A673 (cell line): ENCODE measurements at regions not wholly inside any gene's neighbourhood (a gene's known extent, or its start where the extent isn't known, plus 50 kb on each side); places are given as distances from the start of the nearest gene placed in this dataset.

Experiments
- BruUV-seq: library from RNA; stranded (reverse); fragments of 400-500 nt; replicated peaks from 2 replicates; lab custom pipeline; 2021; lab: Mats Ljungman, UMichigan
- CTCF ChIA-PET: fragments of 300-600 bp; sonication (Branson Sonifier 250); formaldehyde crosslinking; loops from one replicate; lab custom pipeline; 2022; ENCODE audit warnings: antibody characterized with exemption; lab: Charles Lee
- POLR2A ChIA-PET: fragments of 300-600 bp; sonication (Branson Sonifier 250); formaldehyde crosslinking; loops from one replicate; lab custom pipeline; 2022; ENCODE audit warnings: antibody characterized with exemption; ENCODE audit not compliant: low non-redundant PET; lab: Charles Lee
- DNase-seq: peaks from one replicate; pipeline ENCODE4 v3.0.0-alpha.2; 2015; ENCODE audit warnings: low spot score
- H3K27ac ChIP-seq: fragments of 200-600 bp; sonication (generic); 2 replicates; pipeline ENCODE4 v1.5.1; 2016; ENCODE audit warnings: mixed run types, low read depth, mild to moderate bottlenecking, mixed read lengths, antibody characterized with exemption, low read length; ENCODE audit not compliant: poor library complexity, severe bottlenecking
- H3K27me3 ChIP-seq: fragments of 200-600 bp; sonication (generic); replicated peaks from 2 replicates; pipeline ENCODE4 v1.6.1; 2017; ENCODE audit warnings: mixed run types, low read depth, mild to moderate bottlenecking, mixed read lengths, antibody characterized with exemption, low read length; ENCODE audit not compliant: insufficient read depth, poor library complexity
- H3K36me3 ChIP-seq: fragments of 200-600 bp; sonication (generic); 2 replicates; pipeline ENCODE4 v1.6.1; 2016; ENCODE audit warnings: mixed run types, mild to moderate bottlenecking, mixed read lengths, antibody characterized with exemption, low read length; ENCODE audit not compliant: insufficient read depth, poor library complexity, severe bottlenecking
- H3K4me1 ChIP-seq: fragments of 200-600 bp; sonication (generic); 2 replicates; pipeline ENCODE4 v1.6.1; 2017; ENCODE audit warnings: mixed run types, mild to moderate bottlenecking, mixed read lengths, antibody characterized with exemption, low read length; ENCODE audit not compliant: insufficient read depth, poor library complexity, severe bottlenecking
- H3K4me3 ChIP-seq: fragments of 200-600 bp; sonication (generic); 2 replicates; pipeline ENCODE4 v1.5.1; 2016; ENCODE audit warnings: low read depth, mixed run types, mild to moderate bottlenecking, mixed read lengths, low read length; ENCODE audit not compliant: poor library complexity, severe bottlenecking
- H3K9me3 ChIP-seq: fragments of 200-600 bp; sonication (generic); 2 replicates; pipeline ENCODE4 v1.6.1; 2016; ENCODE audit warnings: mixed run types, low read depth, mild to moderate bottlenecking, mixed read lengths, antibody characterized with exemption, low read length; ENCODE audit not compliant: poor library complexity, severe bottlenecking
- CTCF ChIP-seq: fragments of 300-800, 200-600 bp; sonication (generic); conservative IDR thresholded peaks from 2 replicates; pipeline ENCODE4 v1.5.1; 2017; ENCODE audit warnings: low read depth, mild to moderate bottlenecking, antibody characterized with exemption, low read length, moderate library complexity, mixed read lengths
- EZH2 ChIP-seq: fragments of 200-600 bp; sonication (generic); IDR thresholded peaks from 2 replicates; pipeline ENCODE4 v1.6.1; 2017; ENCODE audit warnings: borderline replicate concordance, low read depth, mild to moderate bottlenecking, mixed read lengths, antibody characterized with exemption, low read length; ENCODE audit not compliant: poor library complexity, severe bottlenecking
- intact Hi-C: fragments of 100-400 bp; cut with micrococcal nuclease; formaldehyde crosslinking; loops from one replicate; pipeline ENCODE4 v1.10.0; 2022; ENCODE audit not compliant: unreplicated experiment

GRCh38 chrX:102845020-102845419 lies 92.1 kb upstream of the RAB40AL start:
- no peaks in the 10 kb centered on the region for H3K36me3 ChIP-seq
- TF ChIP-seq EZH2, result no peak
- TF ChIP-seq CTCF, result no peak
- no peaks in the 10 kb centered on the region for H3K4me1 ChIP-seq
- CTCF ChIA-PET, result interaction anchor here (0.6 kb wide), 1 partner anchor 13 kb away, joined by 3 read pairs; no protein-coding TSS in a partner anchor
- intact Hi-C loops, result no loop called here
- H3K27ac ChIP-seq, result no peak overlapping the region
- H3K9me3 ChIP-seq, result no peaks in the 10 kb centered on the region
- POLR2A ChIA-PET, result no interaction called here
- H3K27me3 ChIP-seq, result no peaks in the 10 kb centered on the region
- DNase-seq, result no peak
- no TSS peak for BruUV-seq
- H3K4me3 ChIP-seq, result no peak overlapping the region

GRCh38 chrX:102846544-102847236 lies 90.4 kb upstream of the RAB40AL start:
- CTCF ChIA-PET, result no interaction called here
- no peaks in the 10 kb centered on the region for H3K36me3 ChIP-seq
- BruUV-seq, result no TSS peak

GRCh38 chrX:102847362-102847761 lies 89.7 kb upstream of the RAB40AL start:
- ChIA-PET POLR2A (no interaction called here), CTCF (no interaction called here)
- BruUV-seq, result no TSS peak
- TF ChIP-seq EZH2, result no peak
- TF ChIP-seq CTCF, result no peak
- Histone ChIP-seq H3K4me3 (no peak overlapping the region), H3K36me3 (no peaks in the 10 kb centered on the region), H3K9me3 (no peaks in the 10 kb centered on the region), H3K27me3 (no peaks in the 10 kb centered on the region), H3K4me1 (no peaks in the 10 kb centered on the region), H3K27ac (no peak overlapping the region)
- intact Hi-C loops, result no loop called here
- no peak for DNase-seq

More at GRCh38 chrX:102846544-102847236, 90.4 kb upstream of the RAB40AL start:
- no peaks in the 10 kb centered on the region for H3K27me3 ChIP-seq
- intact Hi-C loops, result no loop called here
- H3K27ac ChIP-seq, result no peak overlapping the region
- POLR2A ChIA-PET, result no interaction called here
- H3K9me3 ChIP-seq, result no peaks in the 10 kb centered on the region
- no peak overlapping the region for H3K4me3 ChIP-seq
- TF ChIP-seq EZH2 (no peak), CTCF (no peak)
- H3K4me1 ChIP-seq, result no peaks in the 10 kb centered on the region
- no peak for DNase-seq
